ENCODE measurements at regions not wholly inside any gene's neighbourhood (a gene's known extent, or its start where the extent isn't known, plus 50 kb on each side); places are given as distances from the start of the nearest gene placed in this dataset.

DNA sequence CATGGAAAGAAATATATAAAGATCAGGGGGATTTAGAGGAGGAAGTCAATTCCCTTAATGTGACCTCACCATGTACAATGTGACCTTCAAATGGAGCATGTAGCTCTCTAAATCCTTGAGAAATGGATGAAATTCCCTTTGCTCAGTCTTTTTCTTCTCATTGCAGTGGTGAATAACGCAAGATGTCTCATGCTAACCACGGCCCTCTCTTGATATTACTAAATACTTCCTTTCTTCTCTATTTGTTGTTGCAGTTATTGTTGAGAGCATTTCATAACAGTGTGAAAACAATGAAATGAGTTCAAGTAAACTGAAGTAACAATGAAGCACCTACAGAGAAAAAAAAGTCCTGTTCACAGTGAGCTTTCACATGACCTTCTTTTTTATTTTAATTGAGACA is 55.6 kb downstream of the ZNF281 start:
- WGBS, 2 donors: 78 to 90% methylated on average over 2 of the region's 2 CpGs
- ATAC-seq (no peak), DNase-seq (no peak)
- no peaks in the 10 kb centered on the region for H3K9me3 ChIP-seq
- TF ChIP-seq, protein P1, sequence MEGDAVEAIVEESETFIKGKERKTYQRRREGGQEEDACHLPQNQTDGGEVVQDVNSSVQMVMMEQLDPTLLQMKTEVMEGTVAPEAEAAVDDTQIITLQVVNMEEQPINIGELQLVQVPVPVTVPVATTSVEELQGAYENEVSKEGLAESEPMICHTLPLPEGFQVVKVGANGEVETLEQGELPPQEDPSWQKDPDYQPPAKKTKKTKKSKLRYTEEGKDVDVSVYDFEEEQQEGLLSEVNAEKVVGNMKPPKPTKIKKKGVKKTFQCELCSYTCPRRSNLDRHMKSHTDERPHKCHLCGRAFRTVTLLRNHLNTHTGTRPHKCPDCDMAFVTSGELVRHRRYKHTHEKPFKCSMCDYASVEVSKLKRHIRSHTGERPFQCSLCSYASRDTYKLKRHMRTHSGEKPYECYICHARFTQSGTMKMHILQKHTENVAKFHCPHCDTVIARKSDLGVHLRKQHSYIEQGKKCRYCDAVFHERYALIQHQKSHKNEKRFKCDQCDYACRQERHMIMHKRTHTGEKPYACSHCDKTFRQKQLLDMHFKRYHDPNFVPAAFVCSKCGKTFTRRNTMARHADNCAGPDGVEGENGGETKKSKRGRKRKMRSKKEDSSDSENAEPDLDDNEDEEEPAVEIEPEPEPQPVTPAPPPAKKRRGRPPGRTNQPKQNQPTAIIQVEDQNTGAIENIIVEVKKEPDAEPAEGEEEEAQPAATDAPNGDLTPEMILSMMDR (IDR thresholded peaks at IDR 0.05): no peak
- peak overlapping the region in 1 of 10 donors; percentile 75 for H3K27ac ChIP-seq
- H3K36me3 ChIP-seq: no peaks in the 10 kb centered on the region
- H3K4me1 ChIP-seq: peaks cover 0 to 51% (median 4%) of the 10 kb centered on the region in 9 donors
- H3K27me3 ChIP-seq: no peaks in the 10 kb centered on the region
- intact Hi-C loops (cut with DNase I): no loop called here
- no peak overlapping the region for H3K4me3 ChIP-seq

DNA sequence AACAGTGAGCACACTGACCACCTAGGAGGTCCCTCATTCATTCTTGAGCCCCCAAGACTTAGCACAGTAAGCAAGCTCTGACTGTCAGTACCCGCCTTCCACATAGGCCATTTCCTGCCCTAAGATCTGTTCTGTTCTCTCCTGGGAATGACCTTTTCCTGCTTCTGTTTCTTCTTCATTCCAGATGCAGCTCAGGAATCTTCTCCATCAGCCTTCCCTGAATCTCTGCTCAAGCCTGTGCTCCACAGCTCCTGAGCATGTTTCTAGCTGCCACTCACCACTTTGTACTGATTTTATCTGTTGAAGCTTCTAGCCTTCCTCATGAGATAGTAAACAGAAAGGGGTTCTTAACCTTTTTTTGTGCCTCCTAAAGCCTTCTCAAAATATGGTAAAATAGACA is 56.6 kb downstream of the ZNF281 start:
- H3K36me3 ChIP-seq: no peaks in the 10 kb centered on the region
- peaks cover 0 to 51% (median 4%) of the 10 kb centered on the region in 9 donors for H3K4me1 ChIP-seq
- DNase-seq: no peak
- no peak for ATAC-seq
- intact Hi-C loops (cut with DNase I): no loop called here
- no peak overlapping the region for H3K4me3 ChIP-seq
- no peaks in the 10 kb centered on the region for H3K9me3 ChIP-seq
- TF ChIP-seq, protein P1 (IDR thresholded peaks at IDR 0.05): no peak
- H3K27ac ChIP-seq: peak overlapping the region in 1 of 10 donors; percentile 75
- WGBS, 2 donors: 63 to 74% methylated on average over 1 of the region's 1 CpG
- no peaks in the 10 kb centered on the region for H3K27me3 ChIP-seq

DNA sequence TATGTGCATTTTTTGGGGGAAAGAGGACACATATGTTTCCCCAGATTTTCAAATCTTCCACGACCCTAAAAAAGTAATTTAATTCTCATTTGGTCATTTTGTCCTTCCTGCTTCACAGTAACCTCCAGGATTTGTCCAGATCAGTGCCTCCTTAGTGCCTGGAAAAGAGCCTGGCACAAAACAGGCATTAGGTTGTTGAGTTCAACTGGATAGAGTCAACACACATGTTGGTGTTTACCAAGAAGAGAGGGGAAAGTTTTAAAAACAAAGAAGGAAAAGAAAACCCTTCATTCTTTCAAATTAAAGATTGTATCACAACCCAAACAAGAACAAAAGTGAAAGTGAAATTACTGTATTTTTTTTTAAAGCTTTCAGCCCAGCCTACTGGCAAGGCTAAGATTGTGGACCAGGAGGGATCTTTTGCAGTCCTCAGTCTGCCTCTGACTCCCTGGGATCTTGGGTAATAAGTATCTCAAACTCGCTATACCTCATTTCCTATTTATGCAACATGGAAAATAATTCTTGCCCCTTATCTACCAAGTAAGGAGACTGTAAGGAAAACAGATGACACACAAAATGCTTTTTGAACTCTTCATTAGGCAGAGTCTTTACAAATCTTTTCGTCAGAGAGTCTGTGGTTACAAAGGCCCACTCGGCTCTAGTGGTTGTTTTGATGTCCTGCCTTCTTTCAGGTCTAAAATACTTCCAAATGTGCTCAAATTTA is 57.8 kb downstream of the ZNF281 start:
- 49 to 61% methylated on average over 4 of the region's 4 CpGs for WGBS, 2 donors
- Histone ChIP-seq H3K4me3 (peak overlapping the region in 1 of 10 donors; percentile 1), H3K27ac (peak overlapping the region in 4 of 10 donors; percentile 17 to 75 (median 30)), H3K9me3 (no peaks in the 10 kb centered on the region), H3K4me1 (peaks cover 0 to 51% (median 4%) of the 10 kb centered on the region in 9 donors), H3K36me3 (no peaks in the 10 kb centered on the region), H3K27me3 (no peaks in the 10 kb centered on the region)
- DNase-seq (no peak), ATAC-seq (peak in 3 of 8 donors; percentile 46 to 56 (median 51))
- TF ChIP-seq, protein P1 (IDR thresholded peaks at IDR 0.05): no peak
- intact Hi-C loops (cut with DNase I): no loop called here

DNA sequence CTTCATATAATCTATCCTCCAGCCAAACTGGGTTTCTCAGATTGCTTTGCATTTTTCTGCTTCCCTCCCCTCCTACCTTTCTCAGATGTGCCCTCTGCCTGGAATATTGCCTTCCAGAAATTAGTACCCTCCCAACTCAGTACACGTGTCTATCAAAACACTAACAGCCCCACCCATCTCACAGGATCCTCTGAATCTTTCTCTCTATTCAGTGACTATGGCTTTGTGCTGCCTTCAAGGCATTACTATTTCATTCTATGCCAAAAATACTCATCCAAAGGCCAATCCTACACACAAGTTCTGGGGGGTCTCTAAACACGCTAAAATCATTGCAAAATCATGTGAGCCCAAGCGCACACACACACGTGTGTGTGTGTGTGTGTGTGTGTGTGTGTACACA is 58.4 kb downstream of the ZNF281 start:
- H3K9me3 ChIP-seq: no peaks in the 10 kb centered on the region
- ATAC-seq: no peak
- TF ChIP-seq, protein P1 (IDR thresholded peaks at IDR 0.05): no peak
- no peaks in the 10 kb centered on the region for H3K36me3 ChIP-seq
- peaks cover 0 to 51% (median 4%) of the 10 kb centered on the region in 9 donors for H3K4me1 ChIP-seq
- H3K27ac ChIP-seq: peak overlapping the region in 1 of 10 donors; percentile 75
- no peak for DNase-seq
- WGBS, 2 donors: 77 to 80% methylated on average over 4 of the region's 4 CpGs
- H3K4me3 ChIP-seq: no peak overlapping the region
- H3K27me3 ChIP-seq: no peaks in the 10 kb centered on the region
- intact Hi-C loops (cut with DNase I): no loop called here
